ENCODE measurements at regions not wholly inside any gene's neighbourhood (a gene's known extent, or its start where the extent isn't known, plus 50 kb on each side); places are given as distances from the start of the nearest gene placed in this dataset.

GRCh38 chr2:37537316-37537715, 134.1 kb downstream of the CDC42EP3 start:
- no peaks in the 10 kb centered on the region; the same call in 1 of the 2 replicates for H3K36me3 ChIP-seq (ENCODE audit: insufficient read depth, low read length)
- H3K4me1 ChIP-seq (ENCODE audit: insufficient read depth, low read length, severe bottlenecking): peaks cover 8% of the 10 kb centered on the region
- no peak overlapping the region for H3K4me3 ChIP-seq (ENCODE audit: low read depth, low read length, poor library complexity, severe bottlenecking)
- H4K20me1 ChIP-seq (ENCODE audit: insufficient read depth, low read length): no peaks in the 10 kb centered on the region
- H3K4me2 ChIP-seq (ENCODE audit: low read length): no peak overlapping the region
- no peak overlapping the region for H3K9ac ChIP-seq (ENCODE audit: low read length)
- no peaks in the 10 kb centered on the region for H3K79me2 ChIP-seq (ENCODE audit: insufficient read depth, low read length)
- no peak for TF ChIP-seq EZH2 (IDR thresholded peaks at IDR 0.05; ENCODE audit: borderline replicate concordance, low read length)
- H2AFZ ChIP-seq (ENCODE audit: low read length): no peak overlapping the region
- no peaks in the 10 kb centered on the region for H3K9me3 ChIP-seq (ENCODE audit: low read length)
- no peaks in the 10 kb centered on the region for H3F3A ChIP-seq (ENCODE audit: insufficient read depth, low read length)
- no peaks in the 10 kb centered on the region for H3K9me2 ChIP-seq (ENCODE audit: low read depth, low read length)
- H3K27ac ChIP-seq (ENCODE audit: low read depth, low read length, poor library complexity, severe bottlenecking): no peak overlapping the region
- H3K27me3 ChIP-seq (ENCODE audit: insufficient read depth, low read length): no peaks in the 10 kb centered on the region

- no peaks in the 10 kb centered on the region for H3K27me3 ChIP-seq (ENCODE audit: insufficient read depth, low read length)
- H3K4me2 ChIP-seq (ENCODE audit: low read length): no peak overlapping the region
- H3F3A ChIP-seq (ENCODE audit: insufficient read depth, low read length): no peaks in the 10 kb centered on the region
- H3K79me2 ChIP-seq (ENCODE audit: insufficient read depth, low read length): no peaks in the 10 kb centered on the region
- H3K9me3 ChIP-seq (ENCODE audit: low read length): no peaks in the 10 kb centered on the region
- H3K4me1 ChIP-seq (ENCODE audit: insufficient read depth, low read length, severe bottlenecking): no peaks in the 10 kb centered on the region
- no peaks in the 10 kb centered on the region for H3K9me2 ChIP-seq (ENCODE audit: low read depth, low read length)
- no peak overlapping the region for H3K4me3 ChIP-seq (ENCODE audit: low read depth, low read length, poor library complexity, severe bottlenecking)
- H2AFZ ChIP-seq (ENCODE audit: low read length): no peak overlapping the region
- TF ChIP-seq CTCF (IDR thresholded peaks at IDR 0.05; ENCODE audit: low read length) (no peak), EZH2 (IDR thresholded peaks at IDR 0.05; ENCODE audit: borderline replicate concordance, low read length) (no peak)
- H3K27ac ChIP-seq (ENCODE audit: low read depth, low read length, poor library complexity, severe bottlenecking): no peak overlapping the region
- no peak overlapping the region for H3K9ac ChIP-seq (ENCODE audit: low read length)
- no peaks in the 10 kb centered on the region; the same call in 1 of the 2 replicates for H3K36me3 ChIP-seq (ENCODE audit: insufficient read depth, low read length)
- no peaks in the 10 kb centered on the region for H4K20me1 ChIP-seq (ENCODE audit: insufficient read depth, low read length)
These were observed 129.9 kb downstream of the CDC42EP3 start for GRCh38 chr2:37541516-37541915.

- Histone ChIP-seq H3K27ac (ENCODE audit: low read depth, low read length, poor library complexity, severe bottlenecking) (no peak overlapping the region), H3K9me2 (ENCODE audit: low read depth, low read length) (no peaks in the 10 kb centered on the region), H3K4me3 (ENCODE audit: low read depth, low read length, poor library complexity, severe bottlenecking) (no peak overlapping the region), H2AFZ (ENCODE audit: low read length) (no peak overlapping the region), H3K9me3 (ENCODE audit: low read length) (no peaks in the 10 kb centered on the region), H4K20me1 (ENCODE audit: insufficient read depth, low read length) (no peaks in the 10 kb centered on the region), H3F3A (ENCODE audit: insufficient read depth, low read length) (no peaks in the 10 kb centered on the region), H3K4me1 (ENCODE audit: insufficient read depth, low read length, severe bottlenecking) (no peaks in the 10 kb centered on the region), H3K27me3 (ENCODE audit: insufficient read depth, low read length) (no peaks in the 10 kb centered on the region), H3K36me3 (ENCODE audit: insufficient read depth, low read length) (no peaks in the 10 kb centered on the region; the same call in 1 of the 2 replicates), H3K4me2 (ENCODE audit: low read length) (no peak overlapping the region), H3K79me2 (ENCODE audit: insufficient read depth, low read length) (no peaks in the 10 kb centered on the region), H3K9ac (ENCODE audit: low read length) (no peak overlapping the region)
- no peak for TF ChIP-seq CTCF (IDR thresholded peaks at IDR 0.05; ENCODE audit: low read length)
- no peak for TF ChIP-seq EZH2 (IDR thresholded peaks at IDR 0.05; ENCODE audit: borderline replicate concordance, low read length)
These were observed 127.4 kb downstream of the CDC42EP3 start for GRCh38 chr2:37543999-37544557.

GRCh38 chr2:37544591-37545031, 126.8 kb downstream of the CDC42EP3 start:
- H2AFZ ChIP-seq (ENCODE audit: low read length): no peak overlapping the region
- H3K4me3 ChIP-seq (ENCODE audit: low read depth, low read length, poor library complexity, severe bottlenecking): no peak overlapping the region
- no peaks in the 10 kb centered on the region for H3K4me1 ChIP-seq (ENCODE audit: insufficient read depth, low read length, severe bottlenecking)
- no peaks in the 10 kb centered on the region for H3K27me3 ChIP-seq (ENCODE audit: insufficient read depth, low read length)
- no peaks in the 10 kb centered on the region for H4K20me1 ChIP-seq (ENCODE audit: insufficient read depth, low read length)
- H3K9ac ChIP-seq (ENCODE audit: low read length): no peak overlapping the region
- no peak overlapping the region for H3K4me2 ChIP-seq (ENCODE audit: low read length)
- no peaks in the 10 kb centered on the region for H3K36me3 ChIP-seq (ENCODE audit: insufficient read depth, low read length)
- no peaks in the 10 kb centered on the region for H3K9me3 ChIP-seq (ENCODE audit: low read length)
- TF ChIP-seq CTCF (IDR thresholded peaks at IDR 0.05; ENCODE audit: low read length) (no peak), EZH2 (IDR thresholded peaks at IDR 0.05; ENCODE audit: borderline replicate concordance, low read length) (no peak)
- H3K79me2 ChIP-seq (ENCODE audit: insufficient read depth, low read length): no peaks in the 10 kb centered on the region
- H3F3A ChIP-seq (ENCODE audit: insufficient read depth, low read length): no peaks in the 10 kb centered on the region
- H3K9me2 ChIP-seq (ENCODE audit: low read depth, low read length): no peaks in the 10 kb centered on the region
- no peak overlapping the region for H3K27ac ChIP-seq (ENCODE audit: low read depth, low read length, poor library complexity, severe bottlenecking)
